ENCODE measurements at regions not wholly inside any gene's neighbourhood (a gene's known extent, or its start where the extent isn't known, plus 50 kb on each side); places are given as distances from the start of the nearest gene placed in this dataset.

GRCh38 chr3:73933585-73933984 is 308.8 kb upstream of the PDZRN3 start:
- Histone ChIP-seq H3K9me3 (replicated peaks in 1 of 2; ENCODE audit: control insufficient read depth in 1 of 2, insufficient read depth in 1 of 2, low read length in 2 of 2) (peaks cover 0 to 6% of the 10 kb centered on the region in 2 donors), H3K4me3 (replicated peaks in 1 of 3; ENCODE audit: low read depth in 2 of 3, low read length in 3 of 3) (no peak overlapping the region)

GRCh38 chr3:73927203-73927570 is 302.4 kb upstream of the PDZRN3 start:
- Histone ChIP-seq H3K9ac (ENCODE audit: insufficient read depth, low read length, poor library complexity, severe bottlenecking) (no peak overlapping the region), H3K27ac (ENCODE audit: low read depth in 1 of 2, low read length in 2 of 2) (no peak overlapping the region), H3K27me3 (ENCODE audit: control insufficient read depth in 2 of 2, insufficient read depth in 2 of 2, low read length in 2 of 2) (no peaks in the 10 kb centered on the region), H3K4me3 (replicated peaks in 1 of 3; ENCODE audit: low read depth in 2 of 3, low read length in 3 of 3) (no peak overlapping the region), H3K9me3 (replicated peaks in 1 of 2; ENCODE audit: control insufficient read depth in 1 of 2, insufficient read depth in 1 of 2, low read length in 2 of 2) (peaks cover 0 to 2% of the 10 kb centered on the region in 2 donors), H3K79me2 (ENCODE audit: insufficient read depth, low read length) (no peaks in the 10 kb centered on the region), H2AFZ (ENCODE audit: insufficient read depth, low read depth, low read length, poor library complexity, severe bottlenecking) (no peak overlapping the region), H3K4me1 (ENCODE audit: control insufficient read depth in 1 of 2, insufficient read depth in 2 of 2, low read length in 2 of 2) (no peaks in the 10 kb centered on the region), H3K36me3 (replicated peaks in 1 of 2; ENCODE audit: control insufficient read depth in 1 of 2, insufficient read depth in 2 of 2, low read length in 2 of 2) (no peaks in the 10 kb centered on the region), H3K4me2 (replicated peaks; ENCODE audit: extremely low read depth, low read length, poor library complexity, severe bottlenecking) (no peak overlapping the region), H4K20me1 (ENCODE audit: insufficient read depth, low read length) (no peaks in the 10 kb centered on the region)
- no peaks in the 10 kb centered on the region for H3K27me3 Mint-ChIP-seq (ENCODE audit: low read depth in 3 of 3)
- DNase-seq: no peak
- H3K36me3 Mint-ChIP-seq: no peaks in the 10 kb centered on the region
- no peak for TF ChIP-seq CTCF (IDR thresholded peaks at IDR 0.05)
- no peak overlapping the region for H3K4me3 Mint-ChIP-seq
- peaks cover 1 to 10% (median 3%) of the 10 kb centered on the region in 7 donors for H3K9me3 Mint-ChIP-seq
- intact Hi-C loops (cut with micrococcal nuclease): no loop called here
- H3K27ac Mint-ChIP-seq: no peak overlapping the region
- no peaks in the 10 kb centered on the region for H3K4me1 Mint-ChIP-seq
- no CpG with 5 or more reads among the region's 4 CpGs for WGBS (ENCODE audit: insufficient coverage)

More at GRCh38 chr3:73933585-73933984, 308.8 kb upstream of the PDZRN3 start:
- Histone ChIP-seq H3K9ac (ENCODE audit: insufficient read depth, low read length, poor library complexity, severe bottlenecking) (no peak overlapping the region), H3K4me2 (replicated peaks; ENCODE audit: extremely low read depth, low read length, poor library complexity, severe bottlenecking) (no peak overlapping the region), H3K27me3 (ENCODE audit: control insufficient read depth in 2 of 2, insufficient read depth in 2 of 2, low read length in 2 of 2) (no peaks in the 10 kb centered on the region), H2AFZ (ENCODE audit: insufficient read depth, low read depth, low read length, poor library complexity, severe bottlenecking) (no peak overlapping the region), H3K4me1 (ENCODE audit: control insufficient read depth in 1 of 2, insufficient read depth in 2 of 2, low read length in 2 of 2) (no peaks in the 10 kb centered on the region), H4K20me1 (ENCODE audit: insufficient read depth, low read length) (no peaks in the 10 kb centered on the region), H3K79me2 (ENCODE audit: insufficient read depth, low read length) (no peaks in the 10 kb centered on the region), H3K36me3 (replicated peaks in 1 of 2; ENCODE audit: control insufficient read depth in 1 of 2, insufficient read depth in 2 of 2, low read length in 2 of 2) (no peaks in the 10 kb centered on the region), H3K27ac (ENCODE audit: low read depth in 1 of 2, low read length in 2 of 2) (no peak overlapping the region)
- intact Hi-C loops (cut with micrococcal nuclease): no loop called here
- no peak for DNase-seq
- no CpG with 5 or more reads among the region's 3 CpGs for WGBS (ENCODE audit: insufficient coverage)
- no peaks in the 10 kb centered on the region for H3K4me1 Mint-ChIP-seq
- peaks cover 0 to 8% (median 4%) of the 10 kb centered on the region in 7 donors for H3K9me3 Mint-ChIP-seq
- no peaks in the 10 kb centered on the region for H3K36me3 Mint-ChIP-seq
- H3K27ac Mint-ChIP-seq: no peak overlapping the region
- peaks cover 0 to 2% (median 0%) of the 10 kb centered on the region in 3 donors for H3K27me3 Mint-ChIP-seq (ENCODE audit: low read depth in 3 of 3)
- no peak for TF ChIP-seq CTCF (IDR thresholded peaks at IDR 0.05)
- H3K4me3 Mint-ChIP-seq: no peak overlapping the region

Data from CD14-positive monocyte (primary cell).